Lung (tissue), 11 donors: ENCODE measurements at regions not wholly inside any gene's neighbourhood (a gene's known extent, or its start where the extent isn't known, plus 50 kb on each side); places are given as distances from the start of the nearest gene placed in this dataset.

ENCODE experiments used
- ATAC-seq: fragments of 200-7000 bp; cut with Tn5 transposase; one replicate; pipeline ENCODE4 v1.9.1; 2020; ENCODE audit warnings: moderate number of reproducible peaks; ENCODE audit not compliant: insufficient read depth, low FRiP score
- DNase-seq, 3 donors: peaks; one replicate each; pipeline ENCODE4 v3.0.0-alpha.2; 2013 to 2017
- H3K27ac ChIP-seq, 2 donors: one replicate each; pipeline ENCODE4 v1.5.1; 2013; ENCODE audit warnings: mild to moderate bottlenecking in 2 of 2, moderate library complexity in 2 of 2, control low read depth in 1 of 2, inconsistent platforms in 1 of 2, low read depth in 1 of 2, low read length in 1 of 2
- H3K27me3 ChIP-seq, 3 donors: one replicate each; pipeline ENCODE4 v1.5.1; 2013; ENCODE audit warnings: low read length in 2 of 3; ENCODE audit not compliant: control insufficient read depth in 3 of 3, insufficient read depth in 3 of 3
- H3K36me3 ChIP-seq, 4 donors: one replicate each; pipeline ENCODE4 v1.5.1; 2013; ENCODE audit warnings: low read length in 4 of 4, mild to moderate bottlenecking in 1 of 4, moderate library complexity in 1 of 4; ENCODE audit not compliant: control insufficient read depth in 4 of 4, insufficient read depth in 4 of 4
- H3K4me1 ChIP-seq, 5 donors: one replicate each; pipeline ENCODE4 v1.5.1; 2013; ENCODE audit warnings: low read length in 5 of 5, mild to moderate bottlenecking in 2 of 5, moderate library complexity in 1 of 5; ENCODE audit not compliant: control insufficient read depth in 5 of 5, insufficient read depth in 5 of 5
- H3K4me3 ChIP-seq: one replicate; pipeline ENCODE4 v1.5.1; 2013; ENCODE audit warnings: mild to moderate bottlenecking, control low read depth, moderate library complexity
- H3K9ac ChIP-seq, 2 donors: one replicate each; pipeline ENCODE4 v1.5.1; 2013; ENCODE audit warnings: low read length in 2 of 2, control low read depth in 1 of 2; ENCODE audit not compliant: insufficient read depth in 1 of 2
- H3K9me3 ChIP-seq, 4 donors: one replicate each; pipeline ENCODE4 v1.5.1; 2013; ENCODE audit warnings: low read length in 3 of 4, mild to moderate bottlenecking in 1 of 4, moderate library complexity in 1 of 4; ENCODE audit not compliant: control insufficient read depth in 4 of 4, insufficient read depth in 3 of 4
- WGBS, 2 donors: extraction: QIAGEN DNeasy Blood & Tissue Kit; methylation state at CpG; one replicate each; pipeline ENCODE4 v1.1.7; 2013; 5-methylcytosine and 5-hydroxymethylcytosine counted together
- TF ChIP-seq, protein P1 (sequence below): IDR thresholded peaks from 2 replicates; pipeline ENCODE4 v1.5.1; 2012; ENCODE audit warnings: mild to moderate bottlenecking; ENCODE audit errors: control extremely low read depth, extremely low read depth
- donor health status: control.
- donor health status: control.
- donor health status: Bipolar disorder and iron deficiency.
- donor health status: healthy.
- donor health status: DM: yes; HTN: yes; CAD: no.

- Histone ChIP-seq H3K9me3 (no peaks in the 10 kb centered on the region), H3K4me1 (peaks cover 0 to 35% (median 6%) of the 10 kb centered on the region in 5 donors), H3K27ac (no peak overlapping the region), H3K27me3 (no peaks in the 10 kb centered on the region), H3K9ac (no peak overlapping the region), H3K4me3 (no peak overlapping the region), H3K36me3 (no peaks in the 10 kb centered on the region)
- DNase-seq (peak; percentile 43 to 91 (median 87)), ATAC-seq (no peak)
- TF ChIP-seq, protein P1, sequence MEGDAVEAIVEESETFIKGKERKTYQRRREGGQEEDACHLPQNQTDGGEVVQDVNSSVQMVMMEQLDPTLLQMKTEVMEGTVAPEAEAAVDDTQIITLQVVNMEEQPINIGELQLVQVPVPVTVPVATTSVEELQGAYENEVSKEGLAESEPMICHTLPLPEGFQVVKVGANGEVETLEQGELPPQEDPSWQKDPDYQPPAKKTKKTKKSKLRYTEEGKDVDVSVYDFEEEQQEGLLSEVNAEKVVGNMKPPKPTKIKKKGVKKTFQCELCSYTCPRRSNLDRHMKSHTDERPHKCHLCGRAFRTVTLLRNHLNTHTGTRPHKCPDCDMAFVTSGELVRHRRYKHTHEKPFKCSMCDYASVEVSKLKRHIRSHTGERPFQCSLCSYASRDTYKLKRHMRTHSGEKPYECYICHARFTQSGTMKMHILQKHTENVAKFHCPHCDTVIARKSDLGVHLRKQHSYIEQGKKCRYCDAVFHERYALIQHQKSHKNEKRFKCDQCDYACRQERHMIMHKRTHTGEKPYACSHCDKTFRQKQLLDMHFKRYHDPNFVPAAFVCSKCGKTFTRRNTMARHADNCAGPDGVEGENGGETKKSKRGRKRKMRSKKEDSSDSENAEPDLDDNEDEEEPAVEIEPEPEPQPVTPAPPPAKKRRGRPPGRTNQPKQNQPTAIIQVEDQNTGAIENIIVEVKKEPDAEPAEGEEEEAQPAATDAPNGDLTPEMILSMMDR, result no peak
- WGBS, 2 donors, result 81% methylated on average over 5 of the region's 5 CpGs
Observed at GRCh38 chr11:100578831-100579311, 108.2 kb upstream of the ARHGAP42 start.

GRCh38 chr11:100581318-100581717, 105.8 kb upstream of the ARHGAP42 start:
- peak; percentile 33 to 72 (median 38) for DNase-seq
- H3K27ac ChIP-seq, result no peak overlapping the region
- 21 to 28% methylated on average over 4 of the region's 4 CpGs for WGBS, 2 donors
- ATAC-seq, result no peak
- no peak overlapping the region for H3K9ac ChIP-seq
- H3K9me3 ChIP-seq, result no peaks in the 10 kb centered on the region
- H3K4me1 ChIP-seq, result peaks cover 0 to 43% (median 9%) of the 10 kb centered on the region in 5 donors
- TF ChIP-seq, protein P1, result no peak
- H3K27me3 ChIP-seq, result no peaks in the 10 kb centered on the region
- H3K4me3 ChIP-seq, result no peak overlapping the region
- H3K36me3 ChIP-seq, result no peaks in the 10 kb centered on the region

DNA sequence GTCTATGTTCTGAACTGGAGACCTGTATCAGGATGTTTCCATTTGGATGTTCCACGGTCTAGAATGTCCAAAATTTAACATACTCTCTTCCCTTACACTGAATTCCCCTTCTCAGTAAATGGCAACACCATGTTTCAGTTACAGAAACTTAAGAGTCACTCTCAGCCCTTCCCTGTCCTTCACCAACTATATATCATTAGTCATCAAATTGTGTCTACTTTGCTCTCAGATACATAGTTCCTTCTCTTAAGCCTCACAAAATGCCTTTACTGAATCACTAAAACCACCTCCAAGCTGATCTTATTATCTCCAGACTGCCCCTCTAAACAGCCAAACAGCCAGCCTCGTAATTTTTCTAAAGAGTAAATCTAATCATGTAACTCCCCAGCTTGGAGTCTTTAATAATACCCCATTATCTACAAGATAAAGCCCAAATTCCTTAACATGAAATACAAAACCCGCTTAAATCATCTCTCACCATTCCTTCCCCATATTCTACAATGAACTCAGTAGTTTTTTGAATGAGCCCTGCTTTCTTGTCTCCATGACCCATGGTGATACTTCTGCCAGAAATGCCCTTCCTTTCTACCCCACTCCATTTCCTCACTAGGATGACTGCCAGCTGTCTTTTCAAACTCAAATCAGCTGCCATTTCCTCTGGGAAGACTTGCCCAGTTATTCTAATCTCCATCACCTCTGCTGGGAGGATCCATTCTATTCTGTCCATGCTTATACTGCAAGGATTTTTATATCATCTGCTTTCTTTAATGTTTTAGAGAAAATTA, 102.7 kb upstream of the ARHGAP42 start:
- WGBS, 2 donors, result 64 to 72% methylated on average over 3 of the region's 3 CpGs
- Histone ChIP-seq H3K27ac (no peak overlapping the region), H3K36me3 (no peaks in the 10 kb centered on the region), H3K9ac (no peak overlapping the region), H3K27me3 (no peaks in the 10 kb centered on the region), H3K4me1 (peaks cover 0 to 19% (median 9%) of the 10 kb centered on the region in 5 donors), H3K4me3 (no peak overlapping the region), H3K9me3 (no peaks in the 10 kb centered on the region)
- ATAC-seq, result no peak
- peak; percentile 52 to 93 (median 91) for DNase-seq
- TF ChIP-seq, protein P1, result no peak
